HepG2 (cell line): ENCODE measurements at regions not wholly inside any gene's neighbourhood (a gene's known extent, or its start where the extent isn't known, plus 50 kb on each side); places are given as distances from the start of the nearest gene placed in this dataset.

Experiments used
- ATAC-seq: fragments of 200-7000 bp; cut with Tn5 transposase; 3 replicates; pipeline ENCODE4 v1.9.1; 2020; ENCODE audit warnings: mild to moderate bottlenecking, moderate library complexity
- BruUV-seq: library from RNA; stranded (reverse); fragments of 400-500 nt; replicated peaks from 2 replicates; lab custom pipeline; 2021; lab: Mats Ljungman, UMichigan
- CTCF ChIA-PET: fragments of 300-600 bp; formaldehyde crosslinking; extraction: SDS; loops from one replicate; lab custom pipeline; 2021; ENCODE audit warnings: low total read pairs, inconsistent platforms, low intra/inter-chr PET ratio; lab: Yijun Ruan, JAX
- POLR2A ChIA-PET: fragments of 350-600 bp; sonication (Branson Sonifier 250); formaldehyde crosslinking; loops from one replicate; lab custom pipeline; 2020; ENCODE audit warnings: antibody characterized with exemption, inconsistent platforms; lab: Yijun Ruan, JAX
- DNase-seq: peaks from one replicate; pipeline ENCODE4 v3.0.0-alpha.2; 2015; ENCODE audit warnings: low spot score
- FAIRE-seq: peaks from 3 replicates; lab custom pipeline; 2011; peaks lifted over from hg19 to GRCh38; lab: Jason Lieb, UNC
- H2AFZ ChIP-seq: one replicate; pipeline ENCODE4 v1.6.1; 2011; ENCODE audit warnings: low read length, inconsistent platforms
- H3K27ac ChIP-seq: fragments of 300-600 bp; 3 replicates; pipeline ENCODE4 v1.8.0; 2011; ENCODE audit warnings: mixed run types, mild to moderate bottlenecking, mixed read lengths, low read length, inconsistent platforms; ENCODE audit not compliant: insufficient read depth; ENCODE audit errors: extremely low read length
- H3K27me3 ChIP-seq, 2 experiments: fragments of 200-600 bp in 1 of 2; 2 replicates in 1 of 2; 3 replicates in 1 of 2; pipeline versions ENCODE4 v1.6.0 to v1.8.0; 2011; ENCODE audit warnings: low read length in 2 of 2, mild to moderate bottlenecking in 2 of 2, moderate library complexity in 2 of 2, inconsistent platforms in 1 of 2; ENCODE audit not compliant: insufficient read depth in 2 of 2, control insufficient read depth in 1 of 2
- H3K36me3 ChIP-seq, 2 experiments: fragments of 200-600 bp in 1 of 2; replicated peaks in 1 of 2; 2 replicates in 1 of 2; 3 replicates in 1 of 2; pipeline versions ENCODE4 v1.5.1 to v1.8.0; 2011; ENCODE audit warnings: low read length in 2 of 2, inconsistent platforms in 1 of 2; ENCODE audit not compliant: insufficient read depth in 2 of 2, control insufficient read depth in 1 of 2
- H3K4me1 ChIP-seq: 2 replicates; pipeline ENCODE4 v1.5.1; 2012; ENCODE audit warnings: low read length, inconsistent platforms; ENCODE audit not compliant: insufficient read depth
- H3K4me2 ChIP-seq: 2 replicates; pipeline ENCODE4 v1.6.0; 2011; ENCODE audit warnings: low read depth, low read length, inconsistent platforms
- H3K4me3 ChIP-seq, 3 experiments: fragments of 200-600 bp in 1 of 3; sonication (generic), shearing (Covaris generic) in 1 of 3; replicated peaks in 1 of 3; 2 replicates each; pipeline ENCODE4 v1.5.1; 2011 to 2016; ENCODE audit warnings: low read length in 3 of 3, inconsistent platforms in 2 of 3, low read depth in 2 of 3, mild to moderate bottlenecking in 2 of 3, control low read depth in 1 of 3, mixed read lengths in 1 of 3; ENCODE audit not compliant: insufficient read depth in 1 of 3
- H3K79me2 ChIP-seq: one replicate; pipeline ENCODE4 v1.6.1; 2011; ENCODE audit warnings: low read length, inconsistent platforms; ENCODE audit not compliant: insufficient read depth
- H3K9ac ChIP-seq: 2 replicates; pipeline ENCODE4 v1.6.0; 2011; ENCODE audit warnings: mild to moderate bottlenecking, low read depth, low read length, inconsistent platforms; ENCODE audit not compliant: insufficient read depth
- H3K9me3 ChIP-seq: 2 replicates; pipeline ENCODE4 v1.5.1; 2012; ENCODE audit warnings: mild to moderate bottlenecking, low read length
- H4K20me1 ChIP-seq: 2 replicates; pipeline ENCODE4 v1.6.0; 2011; ENCODE audit warnings: inconsistent platforms, mild to moderate bottlenecking, low read length, moderate library complexity; ENCODE audit not compliant: insufficient read depth
- ATF2 ChIP-seq: sonication (generic); formaldehyde crosslinking; IDR thresholded peaks from 2 replicates; pipeline ENCODE4 v1.4.0; 2020; ENCODE audit warnings: missing genetic modification reagents
- ATRX ChIP-seq: sonication (generic); formaldehyde crosslinking; IDR thresholded peaks from 2 replicates; pipeline ENCODE4 v1.4.0; 2020; ENCODE audit warnings: missing genetic modification reagents, borderline replicate concordance
- CC2D1A ChIP-seq: sonication (generic); formaldehyde crosslinking; IDR thresholded peaks from 2 replicates; pipeline ENCODE4 v1.8.1; 2023; ENCODE audit warnings: mild to moderate bottlenecking, missing genetic modification reagents
- GPBP1L1 ChIP-seq: sonication (generic); formaldehyde crosslinking; IDR thresholded peaks from 2 replicates; pipeline ENCODE4 v1.5.0; 2020; ENCODE audit warnings: mild to moderate bottlenecking, missing genetic modification reagents
- MIER3 ChIP-seq: IDR thresholded peaks from 2 replicates; pipeline ENCODE4 v1.6.1; 2016; ENCODE audit warnings: missing compliant biosample characterization, borderline replicate concordance
- SMAD3 ChIP-seq: sonication (generic); formaldehyde crosslinking; IDR thresholded peaks from 2 replicates; pipeline ENCODE4 v1.4.0; 2020; ENCODE audit warnings: missing genetic modification reagents
- THAP11 ChIP-seq: IDR thresholded peaks from 2 replicates; pipeline ENCODE4 v1.6.1; 2016; ENCODE audit warnings: missing biosample characterization, missing genetic modification reagents
- ZFP62 ChIP-seq: sonication (generic); formaldehyde crosslinking; IDR thresholded peaks from 2 replicates; pipeline ENCODE4 v1.4.0; 2020; ENCODE audit warnings: missing genetic modification reagents
- ZIK1 ChIP-seq: sonication (generic); formaldehyde crosslinking; IDR thresholded peaks from 2 replicates; pipeline ENCODE4 v1.5.0; 2020; ENCODE audit warnings: mild to moderate bottlenecking, low read depth, missing genetic modification reagents, borderline replicate concordance
- ZNF263 ChIP-seq: sonication (generic); formaldehyde crosslinking; IDR thresholded peaks from 2 replicates; pipeline ENCODE4 v1.4.0; 2020; ENCODE audit warnings: missing genetic modification reagents
- ZNF547 ChIP-seq: sonication (generic); formaldehyde crosslinking; IDR thresholded peaks from 2 replicates; pipeline ENCODE4 v1.5.1; 2020; ENCODE audit warnings: mild to moderate bottlenecking, missing genetic modification reagents
- ZNF550 ChIP-seq: sonication (generic); formaldehyde crosslinking; IDR thresholded peaks from 2 replicates; pipeline ENCODE4 v1.4.0; 2020; ENCODE audit warnings: mild to moderate bottlenecking, missing genetic modification reagents, borderline replicate concordance
- WGBS: methylation state at CpG from one replicate; pipeline ENCODE4 v1.1.6; 2017; ENCODE audit warnings: low lambda C conversion rate; 5-methylcytosine and 5-hydroxymethylcytosine counted together
- in situ Hi-C: cut with HindIII; loops from 2 replicates; pipeline ENCODE4 v1.10.0; 2017; ENCODE audit warnings: low pct_unique_long_range_greater_than_20kb; ENCODE audit not compliant: extremely low pct_ligation_motif_present
- intact Hi-C: fragments of 100-400 bp; cut with micrococcal nuclease; formaldehyde crosslinking; loops from one replicate; pipeline ENCODE4 v1.10.0; 2022; ENCODE audit not compliant: unreplicated experiment
- TF ChIP-seq, protein P1 (sequence below): fragments of 450-650 bp; IDR thresholded peaks from 2 replicates; pipeline ENCODE4 v1.6.1; 2016
- TF ChIP-seq, protein P2 (sequence below): sonication (generic); formaldehyde crosslinking; IDR thresholded peaks from 2 replicates; pipeline ENCODE4 v1.4.0; 2020; ENCODE audit warnings: mild to moderate bottlenecking, low read depth, missing genetic modification reagents

DNA sequence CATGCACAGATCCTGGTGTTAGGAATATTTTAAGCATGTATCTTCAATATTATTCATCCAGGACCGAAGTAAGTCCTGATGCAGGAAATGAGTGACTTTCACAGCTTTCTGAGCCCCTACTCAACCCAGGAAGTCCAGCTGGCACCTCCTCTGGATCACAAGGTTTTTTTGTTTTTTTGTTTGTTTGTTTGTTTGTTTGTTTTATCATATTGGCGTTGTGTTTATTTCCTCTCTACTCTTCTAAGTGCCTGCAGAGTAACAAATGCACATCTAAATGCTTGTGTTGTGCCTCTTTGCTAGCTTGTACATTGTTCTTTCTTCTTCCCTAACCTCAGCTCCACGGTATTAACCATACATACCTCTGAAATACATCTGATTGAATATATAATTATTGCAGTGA, 594.3 kb upstream of the ADGRB3 start:
- POLR2A ChIA-PET: no interaction called here
- intact Hi-C loops: no loop called here
- DNase-seq: no peak
- 13% methylated on average over 3 of the region's 3 CpGs for WGBS
- no peak overlapping the region for H3K9ac ChIP-seq
- TF ChIP-seq ZNF550 (no peak), THAP11 (CRISPR knock-in tag) (no peak), CC2D1A (CRISPR knock-in tag) (no peak), ATRX (CRISPR knock-in tag) (no peak), ZFP62 (CRISPR knock-in tag) (no peak), ZIK1 (CRISPR knock-in tag) (no peak), GPBP1L1 (CRISPR knock-in tag) (no peak), ATF2 (CRISPR knock-in tag) (no peak), MIER3 (no peak), ZNF263 (CRISPR knock-in tag) (no peak), ZNF547 (no peak), SMAD3 (CRISPR knock-in tag) (no peak)
- TF ChIP-seq, protein P1, sequence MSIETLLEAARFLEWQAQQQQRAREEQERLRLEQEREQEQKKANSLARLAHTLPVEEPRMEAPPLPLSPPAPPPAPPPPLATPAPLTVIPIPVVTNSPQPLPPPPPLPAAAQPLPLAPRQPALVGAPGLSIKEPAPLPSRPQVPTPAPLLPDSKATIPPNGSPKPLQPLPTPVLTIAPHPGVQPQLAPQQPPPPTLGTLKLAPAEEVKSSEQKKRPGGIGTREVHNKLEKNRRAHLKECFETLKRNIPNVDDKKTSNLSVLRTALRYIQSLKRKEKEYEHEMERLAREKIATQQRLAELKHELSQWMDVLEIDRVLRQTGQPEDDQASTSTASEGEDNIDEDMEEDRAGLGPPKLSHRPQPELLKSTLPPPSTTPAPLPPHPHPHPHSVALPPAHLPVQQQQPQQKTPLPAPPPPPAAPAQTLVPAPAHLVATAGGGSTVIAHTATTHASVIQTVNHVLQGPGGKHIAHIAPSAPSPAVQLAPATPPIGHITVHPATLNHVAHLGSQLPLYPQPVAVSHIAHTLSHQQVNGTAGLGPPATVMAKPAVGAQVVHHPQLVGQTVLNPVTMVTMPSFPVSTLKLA: no peak
- TF ChIP-seq, protein P2, sequence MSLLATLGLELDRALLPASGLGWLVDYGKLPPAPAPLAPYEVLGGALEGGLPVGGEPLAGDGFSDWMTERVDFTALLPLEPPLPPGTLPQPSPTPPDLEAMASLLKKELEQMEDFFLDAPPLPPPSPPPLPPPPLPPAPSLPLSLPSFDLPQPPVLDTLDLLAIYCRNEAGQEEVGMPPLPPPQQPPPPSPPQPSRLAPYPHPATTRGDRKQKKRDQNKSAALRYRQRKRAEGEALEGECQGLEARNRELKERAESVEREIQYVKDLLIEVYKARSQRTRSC (CRISPR knock-in tag): no peak
- TF ChIP-seq, all 625 proteins: peak for 0
- H3K27me3 ChIP-seq: no peaks in the 10 kb centered on the region
- no peaks in the 10 kb centered on the region for H4K20me1 ChIP-seq
- no peak for ATAC-seq
- no peaks in the 10 kb centered on the region for H3K79me2 ChIP-seq
- BruUV-seq: no TSS peak
- no peak overlapping the region for H3K4me3 ChIP-seq
- no peaks in the 10 kb centered on the region for H3K4me1 ChIP-seq
- no peak overlapping the region for H2AFZ ChIP-seq
- H3K27ac ChIP-seq: no peak overlapping the region
- no peak for FAIRE-seq
- no peaks in the 10 kb centered on the region for H3K36me3 ChIP-seq
- no peak overlapping the region for H3K4me2 ChIP-seq
- CTCF ChIA-PET: no interaction called here
- in situ Hi-C loops: no loop called here
- H3K9me3 ChIP-seq: no peaks in the 10 kb centered on the region
